GM18499 (cell line): ENCODE measurements at regions not wholly inside any gene's neighbourhood (a gene's known extent, or its start where the extent isn't known, plus 50 kb on each side); places are given as distances from the start of the nearest gene placed in this dataset.
"Not testable (repeated sequence)": the region's sequence is repeated elsewhere in the genome, so short reads cannot be mapped to it uniquely, and the experiment has no call there.

Experiments
- ATAC-seq: cut with Tn5 transposase; IDR thresholded peaks from one replicate; pipeline ENCODE4 v1.9.1; 2021; ENCODE audit warnings: moderate number of reproducible peaks; ENCODE audit not compliant: insufficient read depth, unreplicated experiment

- no peak for ATAC-seq
Measured at GRCh38 chr3:102887431-102887830, 452.6 kb downstream of the ZPLD1 start.

- no peak for ATAC-seq
Measured at GRCh38 chr3:102896851-102897621, 462.2 kb downstream of the ZPLD1 start.

- no peak for ATAC-seq
Measured at GRCh38 chr3:102904629-102905028, 469.8 kb downstream of the ZPLD1 start.

- ATAC-seq = no peak
Measured at GRCh38 chr3:102905811-102906210, 471.0 kb downstream of the ZPLD1 start.

GRCh38 chr3:102906818-102907217 is 472.0 kb downstream of the ZPLD1 start:
- no peak for ATAC-seq

- no peak for ATAC-seq
Measured at GRCh38 chr3:102909904-102910303, 475.1 kb downstream of the ZPLD1 start.

- ATAC-seq = no peak
Measured at GRCh38 chr3:102916532-102916931, 481.7 kb downstream of the ZPLD1 start.

- no peak for ATAC-seq
Measured at GRCh38 chr3:102926618-102927017, 491.8 kb downstream of the ZPLD1 start.

- ATAC-seq = peak; percentile 72
Measured at GRCh38 chr3:102933377-102933776, 498.6 kb downstream of the ZPLD1 start.

GRCh38 chr3:102936511-102937045 is 501.8 kb downstream of the ZPLD1 start:
- ATAC-seq = no peak

- no peak for ATAC-seq
Measured at GRCh38 chr3:102941786-102942185, 507.0 kb downstream of the ZPLD1 start.

- ATAC-seq = not testable (repeated sequence)
Measured at GRCh38 chr3:102946445-102946844, 511.6 kb downstream of the ZPLD1 start.

GRCh38 chr3:102972350-102972749 is 537.5 kb downstream of the ZPLD1 start:
- no peak for ATAC-seq

- ATAC-seq = no peak
Measured at GRCh38 chr3:102974333-102974732, 539.5 kb downstream of the ZPLD1 start.

- ATAC-seq = no peak
Measured at GRCh38 chr3:102979191-102979590, 544.4 kb downstream of the ZPLD1 start.

GRCh38 chr3:102979682-102980354 is 545.0 kb downstream of the ZPLD1 start:
- ATAC-seq = no peak

- no peak for ATAC-seq
Measured at GRCh38 chr3:102980355-102980696, 545.5 kb downstream of the ZPLD1 start.

GRCh38 chr3:103002425-103003176 is 567.8 kb downstream of the ZPLD1 start:
- ATAC-seq = no peak

GRCh38 chr3:103006526-103007183 is 571.8 kb downstream of the ZPLD1 start:
- ATAC-seq = no peak

GRCh38 chr3:103009609-103010008 is 574.8 kb downstream of the ZPLD1 start:
- ATAC-seq = no peak
